GM18505 (cell line): ENCODE measurements at regions not wholly inside any gene's neighbourhood (a gene's known extent, or its start where the extent isn't known, plus 50 kb on each side); places are given as distances from the start of the nearest gene placed in this dataset.

Experiments
- ATAC-seq: cut with Tn5 transposase; IDR thresholded peaks from one replicate; pipeline ENCODE4 v1.9.1; 2021; ENCODE audit not compliant: unreplicated experiment
- POLR2A ChIP-seq: IDR thresholded peaks from 4 replicates; pipeline ENCODE4 v1.6.1; 2011; ENCODE audit warnings: borderline replicate concordance; ENCODE audit not compliant: insufficient read depth, insufficient read length; ENCODE audit errors: extremely low read depth

GRCh38 chr7:81211934-81212320, 293.1 kb upstream of the SEMA3C start:
- no peak for TF ChIP-seq POLR2A
- no peak for ATAC-seq

GRCh38 chr7:81211204-81211933, 292.5 kb upstream of the SEMA3C start:
- no peak for TF ChIP-seq POLR2A
- ATAC-seq: no peak

- no peak for TF ChIP-seq POLR2A
- no peak for ATAC-seq
Observed at GRCh38 chr7:81210137-81211064, 291.6 kb upstream of the SEMA3C start.

- no peak for TF ChIP-seq POLR2A
- ATAC-seq: no peak
Observed at GRCh38 chr7:81209059-81209458, 290.2 kb upstream of the SEMA3C start.

GRCh38 chr7:81207801-81208200, 288.9 kb upstream of the SEMA3C start:
- no peak for ATAC-seq
- TF ChIP-seq POLR2A: no peak

GRCh38 chr7:81206667-81207360, 288.0 kb upstream of the SEMA3C start:
- no peak for ATAC-seq
- TF ChIP-seq POLR2A: no peak

- no peak for ATAC-seq
- TF ChIP-seq POLR2A: no peak
Observed at GRCh38 chr7:81206217-81206616, 287.4 kb upstream of the SEMA3C start.

- TF ChIP-seq POLR2A: no peak
- ATAC-seq: no peak
Observed at GRCh38 chr7:81201188-81201587, 282.3 kb upstream of the SEMA3C start.

- no peak for ATAC-seq
- no peak for TF ChIP-seq POLR2A
Observed at GRCh38 chr7:81198766-81199165, 279.9 kb upstream of the SEMA3C start.

GRCh38 chr7:81197266-81197665, 278.4 kb upstream of the SEMA3C start:
- ATAC-seq: no peak
- no peak for TF ChIP-seq POLR2A

GRCh38 chr7:81195033-81195432, 276.2 kb upstream of the SEMA3C start:
- ATAC-seq: no peak
- no peak for TF ChIP-seq POLR2A

- no peak for ATAC-seq
- no peak for TF ChIP-seq POLR2A
Observed at GRCh38 chr7:81190997-81191768, 272.3 kb upstream of the SEMA3C start.

- no peak for TF ChIP-seq POLR2A
- ATAC-seq: no peak
Observed at GRCh38 chr7:81187753-81188152, 268.9 kb upstream of the SEMA3C start.

- no peak for ATAC-seq
- TF ChIP-seq POLR2A: no peak
Observed at GRCh38 chr7:81186691-81187090, 267.8 kb upstream of the SEMA3C start.

GRCh38 chr7:81185072-81185471, 266.2 kb upstream of the SEMA3C start:
- TF ChIP-seq POLR2A: no peak
- no peak for ATAC-seq
